ENCODE measurements at regions not wholly inside any gene's neighbourhood (a gene's known extent, or its start where the extent isn't known, plus 50 kb on each side); places are given as distances from the start of the nearest gene placed in this dataset.

DNA sequence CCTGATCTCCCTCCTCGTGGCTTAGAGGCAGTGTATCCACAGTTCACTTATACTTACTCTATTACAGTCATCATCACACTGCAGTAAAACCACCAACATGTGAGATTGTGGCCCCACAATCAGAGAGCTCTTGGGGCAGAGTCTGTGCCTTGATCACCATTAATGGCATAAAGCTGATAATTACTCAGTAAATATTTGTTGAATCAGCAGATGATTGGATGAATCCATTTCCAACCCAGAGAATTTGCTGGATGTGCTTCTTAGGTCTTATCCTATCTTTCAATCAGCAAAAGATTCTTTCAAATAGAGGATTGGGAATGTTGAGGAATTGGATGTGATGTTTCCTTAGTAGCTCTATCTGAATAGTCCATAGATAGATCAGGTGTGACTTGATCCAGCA is 88.8 kb upstream of the PITX1 start:
- ATAC-seq (ENCODE audit: low read depth) (no peak), DNase-seq (ENCODE audit: low spot score) (no peak)
- Histone ChIP-seq H3K36me3 (ENCODE audit: low read depth) (no peaks in the 10 kb centered on the region), H3K9me3 (ENCODE audit: severe bottlenecking) (no peaks in the 10 kb centered on the region), H3K27ac (ENCODE audit: poor library complexity, severe bottlenecking) (no peak overlapping the region), H3K4me3 (ENCODE audit: severe bottlenecking) (no peak overlapping the region), H3K4me1 (ENCODE audit: insufficient read depth, poor library complexity, severe bottlenecking) (peaks cover 14% of the 10 kb centered on the region), H3K27me3 (ENCODE audit: insufficient read depth, poor library complexity, severe bottlenecking) (no peaks in the 10 kb centered on the region)
- TF ChIP-seq, protein P1, sequence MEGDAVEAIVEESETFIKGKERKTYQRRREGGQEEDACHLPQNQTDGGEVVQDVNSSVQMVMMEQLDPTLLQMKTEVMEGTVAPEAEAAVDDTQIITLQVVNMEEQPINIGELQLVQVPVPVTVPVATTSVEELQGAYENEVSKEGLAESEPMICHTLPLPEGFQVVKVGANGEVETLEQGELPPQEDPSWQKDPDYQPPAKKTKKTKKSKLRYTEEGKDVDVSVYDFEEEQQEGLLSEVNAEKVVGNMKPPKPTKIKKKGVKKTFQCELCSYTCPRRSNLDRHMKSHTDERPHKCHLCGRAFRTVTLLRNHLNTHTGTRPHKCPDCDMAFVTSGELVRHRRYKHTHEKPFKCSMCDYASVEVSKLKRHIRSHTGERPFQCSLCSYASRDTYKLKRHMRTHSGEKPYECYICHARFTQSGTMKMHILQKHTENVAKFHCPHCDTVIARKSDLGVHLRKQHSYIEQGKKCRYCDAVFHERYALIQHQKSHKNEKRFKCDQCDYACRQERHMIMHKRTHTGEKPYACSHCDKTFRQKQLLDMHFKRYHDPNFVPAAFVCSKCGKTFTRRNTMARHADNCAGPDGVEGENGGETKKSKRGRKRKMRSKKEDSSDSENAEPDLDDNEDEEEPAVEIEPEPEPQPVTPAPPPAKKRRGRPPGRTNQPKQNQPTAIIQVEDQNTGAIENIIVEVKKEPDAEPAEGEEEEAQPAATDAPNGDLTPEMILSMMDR (IDR thresholded peaks at IDR 0.05; ENCODE audit: poor library complexity, severe bottlenecking), result no peak

DNA sequence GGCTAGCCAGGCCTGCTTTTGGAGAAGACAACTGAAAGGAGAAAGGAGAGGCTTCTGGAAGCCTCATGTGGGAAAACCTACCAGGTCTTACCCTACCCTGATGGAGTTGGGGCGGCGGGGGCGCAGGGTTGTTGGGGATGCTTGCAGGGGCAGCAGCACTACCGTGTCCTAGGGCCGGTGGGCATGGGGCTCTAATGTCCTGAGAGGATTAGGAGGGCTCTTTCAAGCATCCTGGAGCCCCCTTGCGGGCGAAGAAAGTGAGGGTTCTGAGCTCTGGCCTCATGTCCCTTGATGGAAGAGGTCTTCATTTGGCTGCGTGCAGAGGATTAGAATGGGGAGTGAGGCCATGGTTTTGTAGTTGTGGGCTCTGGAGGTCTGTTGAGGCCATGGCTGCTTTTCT is 86.9 kb upstream of the PITX1 start:
- Histone ChIP-seq H3K27me3 (ENCODE audit: insufficient read depth, poor library complexity, severe bottlenecking) (no peaks in the 10 kb centered on the region), H3K4me1 (ENCODE audit: insufficient read depth, poor library complexity, severe bottlenecking) (no peaks in the 10 kb centered on the region), H3K27ac (ENCODE audit: poor library complexity, severe bottlenecking) (no peak overlapping the region), H3K36me3 (ENCODE audit: low read depth) (no peaks in the 10 kb centered on the region), H3K4me3 (ENCODE audit: severe bottlenecking) (no peak overlapping the region), H3K9me3 (ENCODE audit: severe bottlenecking) (no peaks in the 10 kb centered on the region)
- ATAC-seq (ENCODE audit: low read depth) (no peak), DNase-seq (ENCODE audit: low spot score) (no peak)
- TF ChIP-seq, protein P1 (IDR thresholded peaks at IDR 0.05; ENCODE audit: poor library complexity, severe bottlenecking), result no peak

DNA sequence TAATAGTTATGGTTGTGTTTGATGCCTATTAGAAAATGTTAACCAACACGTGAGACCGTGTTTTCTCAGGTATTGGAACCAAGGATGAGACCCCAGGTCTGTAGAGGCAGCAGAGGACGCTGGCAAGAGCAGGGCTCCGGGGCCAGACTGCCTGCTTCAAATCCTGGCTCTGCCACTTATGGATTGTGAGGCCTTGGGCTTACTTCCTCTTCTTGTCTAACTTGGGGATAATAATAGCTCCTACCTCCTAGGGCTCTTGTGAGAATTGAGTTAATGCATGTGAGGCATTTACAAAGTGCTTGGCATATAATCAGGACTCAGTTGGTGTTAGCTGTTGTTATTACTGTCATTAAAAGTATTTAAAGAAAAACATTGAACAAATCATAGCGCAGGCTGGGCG is 85.5 kb upstream of the PITX1 start:
- Histone ChIP-seq H3K4me1 (ENCODE audit: insufficient read depth, poor library complexity, severe bottlenecking) (no peaks in the 10 kb centered on the region), H3K36me3 (ENCODE audit: low read depth) (no peaks in the 10 kb centered on the region), H3K9me3 (ENCODE audit: severe bottlenecking) (no peaks in the 10 kb centered on the region), H3K4me3 (ENCODE audit: severe bottlenecking) (no peak overlapping the region), H3K27ac (ENCODE audit: poor library complexity, severe bottlenecking) (no peak overlapping the region), H3K27me3 (ENCODE audit: insufficient read depth, poor library complexity, severe bottlenecking) (no peaks in the 10 kb centered on the region)
- ATAC-seq (ENCODE audit: low read depth), result no peak
- DNase-seq (ENCODE audit: low spot score), result no peak
- TF ChIP-seq, protein P1 (IDR thresholded peaks at IDR 0.05; ENCODE audit: poor library complexity, severe bottlenecking), result no peak

DNA sequence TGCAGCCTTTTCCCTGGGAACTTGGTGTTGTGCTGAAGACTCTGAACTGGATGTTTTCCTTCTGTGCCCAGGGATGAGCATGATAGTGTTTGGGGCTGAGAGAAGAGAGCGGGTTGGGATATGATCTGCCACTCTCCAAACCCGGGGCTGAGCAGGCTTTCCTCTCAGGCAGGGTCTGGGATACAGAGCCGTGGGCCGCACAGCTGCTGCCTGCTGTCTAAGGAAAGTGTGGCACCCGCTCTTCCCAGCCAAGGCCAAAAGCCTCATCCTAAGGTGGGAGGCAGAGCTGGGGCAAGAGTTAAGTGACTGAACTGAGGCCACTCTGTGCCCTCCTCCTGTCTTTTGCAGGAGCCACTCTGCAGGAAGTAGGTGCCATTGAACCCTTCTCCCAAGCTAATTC is 83.6 kb upstream of the PITX1 start:
- H3K4me1 ChIP-seq (ENCODE audit: insufficient read depth, poor library complexity, severe bottlenecking), result no peaks in the 10 kb centered on the region
- no peaks in the 10 kb centered on the region for H3K9me3 ChIP-seq (ENCODE audit: severe bottlenecking)
- no peaks in the 10 kb centered on the region for H3K27me3 ChIP-seq (ENCODE audit: insufficient read depth, poor library complexity, severe bottlenecking)
- TF ChIP-seq, protein P1 (IDR thresholded peaks at IDR 0.05; ENCODE audit: poor library complexity, severe bottlenecking), result no peak
- H3K36me3 ChIP-seq (ENCODE audit: low read depth), result no peaks in the 10 kb centered on the region
- no peak overlapping the region for H3K27ac ChIP-seq (ENCODE audit: poor library complexity, severe bottlenecking)
- ATAC-seq (ENCODE audit: low read depth) (no peak), DNase-seq (ENCODE audit: low spot score) (no peak)
- no peak overlapping the region for H3K4me3 ChIP-seq (ENCODE audit: severe bottlenecking)

DNA sequence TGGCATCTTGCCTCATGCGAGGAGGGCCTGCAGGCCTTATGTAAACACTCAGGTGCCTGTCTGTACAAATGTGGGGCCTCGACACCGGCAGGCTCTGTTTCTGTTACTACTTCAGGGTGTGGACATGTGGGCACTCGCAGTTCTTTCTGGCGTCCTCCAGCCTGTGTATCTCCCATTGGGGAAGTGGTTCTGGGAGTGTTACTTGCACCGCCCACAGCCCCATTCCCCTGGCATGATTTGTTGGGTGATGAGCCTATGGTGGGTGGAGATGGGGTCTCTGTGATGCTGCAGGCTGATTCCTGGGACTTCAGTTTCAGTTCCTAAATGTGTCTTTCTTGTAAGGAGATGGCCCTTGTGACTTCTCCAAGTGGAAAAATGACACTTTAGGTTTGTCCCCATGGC is 82.1 kb upstream of the PITX1 start:
- Histone ChIP-seq H3K9me3 (ENCODE audit: severe bottlenecking) (no peaks in the 10 kb centered on the region), H3K4me3 (ENCODE audit: severe bottlenecking) (no peak overlapping the region), H3K36me3 (ENCODE audit: low read depth) (no peaks in the 10 kb centered on the region), H3K27me3 (ENCODE audit: insufficient read depth, poor library complexity, severe bottlenecking) (no peaks in the 10 kb centered on the region), H3K27ac (ENCODE audit: poor library complexity, severe bottlenecking) (no peak overlapping the region), H3K4me1 (ENCODE audit: insufficient read depth, poor library complexity, severe bottlenecking) (peaks cover 14% of the 10 kb centered on the region)
- DNase-seq (ENCODE audit: low spot score) (no peak), ATAC-seq (ENCODE audit: low read depth) (no peak)
- TF ChIP-seq, protein P1 (IDR thresholded peaks at IDR 0.05; ENCODE audit: poor library complexity, severe bottlenecking), result no peak

All from RWPE2 (cell line).